HG03469 (cell line): ENCODE measurements at regions not wholly inside any gene's neighbourhood (a gene's known extent, or its start where the extent isn't known, plus 50 kb on each side); places are given as distances from the start of the nearest gene placed in this dataset.

Experiments used
- ATAC-seq: cut with Tn5 transposase; IDR thresholded peaks from one replicate; pipeline ENCODE4 v1.9.1; 2021; ENCODE audit warnings: mild to moderate bottlenecking, moderate library complexity, moderate number of reproducible peaks; ENCODE audit not compliant: unreplicated experiment

- ATAC-seq = no peak
Measured at GRCh38 chr3:13266005-13266404, 154.1 kb downstream of the NUP210 start.

- ATAC-seq = no peak
Measured at GRCh38 chr3:13265507-13265906, 154.6 kb downstream of the NUP210 start.

- ATAC-seq = no peak
Measured at GRCh38 chr3:13265016-13265415, 155.1 kb downstream of the NUP210 start.

GRCh38 chr3:13264468-13264795 is 155.7 kb downstream of the NUP210 start:
- ATAC-seq = no peak

GRCh38 chr3:13263770-13264467 is 156.2 kb downstream of the NUP210 start:
- no peak for ATAC-seq

- ATAC-seq = no peak
Measured at GRCh38 chr3:13262493-13263211, 157.5 kb downstream of the NUP210 start.

- ATAC-seq = no peak
Measured at GRCh38 chr3:13261892-13262291, 158.2 kb downstream of the NUP210 start.

GRCh38 chr3:13261104-13261830 is 158.9 kb downstream of the NUP210 start:
- no peak for ATAC-seq

GRCh38 chr3:13260259-13261103 is 159.6 kb downstream of the NUP210 start:
- no peak for ATAC-seq

GRCh38 chr3:13259831-13260230 is 160.3 kb downstream of the NUP210 start:
- no peak for ATAC-seq

- no peak for ATAC-seq
Measured at GRCh38 chr3:13258986-13259514, 161.1 kb downstream of the NUP210 start.

- no peak for ATAC-seq
Measured at GRCh38 chr3:13258280-13258679, 161.8 kb downstream of the NUP210 start.

- no peak for ATAC-seq
Measured at GRCh38 chr3:13257666-13258065, 162.5 kb downstream of the NUP210 start.

GRCh38 chr3:13256845-13257244 is 163.3 kb downstream of the NUP210 start:
- no peak for ATAC-seq

- no peak for ATAC-seq
Measured at GRCh38 chr3:13254028-13254951, 165.8 kb downstream of the NUP210 start.

- ATAC-seq = no peak
Measured at GRCh38 chr3:13253208-13253937, 166.7 kb downstream of the NUP210 start.

- ATAC-seq = no peak
Measured at GRCh38 chr3:13252207-13252606, 167.9 kb downstream of the NUP210 start.

GRCh38 chr3:13251166-13251903 is 168.8 kb downstream of the NUP210 start:
- no peak for ATAC-seq
